HG03378 (cell line): ENCODE measurements at regions not wholly inside any gene's neighbourhood (a gene's known extent, or its start where the extent isn't known, plus 50 kb on each side); places are given as distances from the start of the nearest gene placed in this dataset.

ENCODE experiments used
- ATAC-seq: cut with Tn5 transposase; IDR thresholded peaks from one replicate; pipeline ENCODE4 v1.9.1; 2021; ENCODE audit warnings: mild to moderate bottlenecking, moderate library complexity; ENCODE audit not compliant: unreplicated experiment

DNA sequence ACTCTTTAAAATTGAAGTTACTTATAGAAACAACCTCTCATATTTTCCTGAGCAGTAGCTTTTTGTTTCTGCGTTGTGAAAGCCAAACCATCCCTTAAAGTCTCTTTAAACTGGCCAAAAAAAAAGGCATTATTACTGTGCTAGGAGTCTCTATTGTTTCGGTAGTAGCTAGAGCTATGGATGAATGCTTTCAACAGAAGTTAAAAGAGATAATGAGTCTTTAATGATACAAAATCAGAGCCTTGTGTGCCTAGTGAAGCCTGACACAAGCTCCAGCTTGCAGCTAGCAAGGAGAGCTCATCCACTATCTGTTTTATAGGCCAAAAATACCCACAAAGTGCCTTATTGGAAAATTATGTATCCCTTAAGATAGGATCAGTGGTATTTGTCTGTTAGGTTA, 360.4 kb upstream of the CDIN1 start:
- ATAC-seq, result no peak

DNA sequence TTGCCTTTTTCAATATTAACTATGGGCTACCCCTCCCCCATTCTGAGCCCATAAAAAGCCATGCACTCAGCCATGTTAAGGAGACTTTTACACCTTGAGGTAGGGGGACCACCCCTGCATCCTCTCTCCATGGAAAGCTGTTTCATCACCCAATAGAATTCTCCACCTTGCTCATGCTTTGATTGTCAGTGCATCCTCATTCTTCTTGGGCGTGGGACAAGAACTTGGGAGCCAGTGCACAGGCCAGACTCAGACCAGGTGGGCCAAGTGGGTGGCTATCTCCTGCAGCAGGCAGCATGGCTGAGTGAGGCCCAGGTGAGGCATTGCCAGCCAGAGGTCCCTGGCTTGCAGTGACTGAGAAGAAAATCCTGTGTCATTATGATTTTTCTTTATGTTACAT, 357.4 kb upstream of the CDIN1 start:
- no peak for ATAC-seq

DNA sequence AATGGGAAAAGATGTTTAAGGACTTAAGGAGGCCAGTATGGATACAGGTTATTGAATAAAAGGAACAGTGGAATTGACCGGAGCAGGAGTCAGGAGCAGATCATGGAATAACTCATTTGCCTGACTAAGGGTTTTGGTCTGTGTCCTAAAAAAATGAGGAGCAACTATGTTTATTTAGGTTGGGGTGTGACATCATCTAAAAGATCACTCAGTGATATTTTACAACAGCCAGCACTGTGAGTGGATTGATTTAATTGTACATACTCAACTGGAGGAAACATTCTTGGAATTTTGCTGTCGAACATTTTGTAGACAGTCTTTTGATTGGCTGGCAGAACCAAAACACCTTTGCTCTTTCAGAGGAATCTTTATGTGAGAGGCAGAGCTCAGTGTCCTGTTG, 348.6 kb upstream of the CDIN1 start:
- ATAC-seq, result no peak

DNA sequence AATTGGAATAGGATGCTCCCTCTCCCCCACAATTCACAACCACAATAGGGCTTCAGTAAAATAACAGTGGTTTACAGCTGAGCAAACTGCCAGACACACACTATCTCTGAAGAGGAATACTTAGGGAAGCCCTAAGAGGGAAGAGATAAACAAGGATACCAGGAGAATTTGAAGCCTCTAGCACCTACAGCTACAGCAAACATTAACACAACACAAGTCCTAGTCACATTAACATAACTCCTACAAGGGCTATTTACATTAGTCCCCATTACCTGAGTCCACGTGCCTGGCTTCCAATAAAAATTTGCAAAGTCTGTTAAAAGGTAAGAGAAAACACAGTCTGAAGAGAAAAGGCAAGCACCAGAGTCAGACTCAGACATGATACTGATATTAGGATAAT, 346.9 kb upstream of the CDIN1 start:
- no peak for ATAC-seq

DNA sequence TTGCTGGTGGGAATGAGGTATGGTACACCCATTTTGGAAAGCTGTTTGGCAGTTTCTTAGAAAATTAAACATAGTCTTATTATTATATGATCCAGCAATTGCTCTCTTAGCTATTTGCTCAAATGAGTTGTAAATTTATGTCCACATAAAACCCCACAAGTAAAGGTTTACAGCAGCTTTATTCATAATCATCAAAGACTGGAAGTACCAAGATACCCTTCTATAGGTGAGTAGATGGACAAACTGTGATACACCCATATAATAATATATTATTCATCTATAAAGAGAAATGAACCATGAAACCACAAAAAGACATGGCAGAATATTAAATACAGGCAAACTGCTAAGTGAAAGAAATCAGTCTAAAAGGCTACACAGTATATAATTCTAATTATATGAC, 344.7 kb upstream of the CDIN1 start:
- ATAC-seq, result no peak

DNA sequence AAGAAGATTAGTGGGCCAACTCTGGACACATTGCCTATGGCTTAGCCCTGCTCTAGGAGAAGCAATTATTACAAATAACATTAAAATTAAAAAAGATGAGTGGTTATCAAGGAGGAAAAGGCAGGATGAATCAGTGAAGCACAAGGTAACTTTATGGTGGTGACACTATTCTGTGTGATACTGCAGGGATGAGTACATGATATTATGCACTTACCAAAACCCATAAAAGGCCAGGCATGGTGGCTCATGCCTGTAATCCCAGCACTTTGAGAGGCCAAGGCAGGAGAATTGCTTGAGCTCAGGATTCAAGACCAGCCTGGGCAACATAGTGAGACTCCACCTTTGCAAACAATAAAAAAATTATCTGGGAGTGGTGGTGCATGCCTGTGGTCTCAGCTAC, 344.3 kb upstream of the CDIN1 start:
- ATAC-seq, result no peak

DNA sequence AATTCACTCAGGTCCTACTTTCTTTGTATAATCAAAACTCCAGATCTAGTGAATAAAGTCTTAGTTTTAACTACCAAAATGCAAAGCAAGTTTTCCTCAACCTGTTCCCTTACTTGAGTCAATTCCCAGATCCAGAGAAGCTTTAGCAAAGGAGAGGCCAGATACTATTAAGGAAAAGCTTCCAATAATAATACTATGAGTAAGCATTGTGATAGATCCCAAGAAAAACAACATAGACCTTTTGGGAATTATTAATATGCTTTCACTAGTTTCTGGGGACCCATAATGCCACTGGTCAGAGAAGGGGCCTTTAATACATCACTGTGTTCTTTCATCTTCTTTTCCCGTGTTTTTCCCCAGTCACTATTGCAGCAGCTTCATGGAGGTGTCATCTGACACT, 339.9 kb upstream of the CDIN1 start:
- ATAC-seq, result no peak

DNA sequence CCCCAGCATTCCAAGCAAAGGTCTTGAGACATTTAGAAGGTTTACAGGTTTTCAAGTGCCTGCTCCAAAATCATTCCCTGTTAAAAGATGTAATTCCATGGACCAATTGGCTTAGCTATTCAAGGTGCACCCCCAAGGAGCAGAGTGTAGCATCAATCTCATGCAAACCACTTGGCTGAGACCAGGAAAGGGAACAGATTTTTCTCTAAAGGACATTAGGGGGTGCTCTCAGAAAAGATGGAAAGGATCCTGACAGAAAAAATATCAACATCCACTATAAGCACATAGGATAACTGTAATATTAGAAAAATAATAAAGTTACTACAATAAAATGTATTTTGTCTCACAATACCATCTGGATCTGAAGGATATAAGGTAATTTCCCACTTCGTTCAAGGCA, 328.0 kb upstream of the CDIN1 start:
- ATAC-seq, result no peak

DNA sequence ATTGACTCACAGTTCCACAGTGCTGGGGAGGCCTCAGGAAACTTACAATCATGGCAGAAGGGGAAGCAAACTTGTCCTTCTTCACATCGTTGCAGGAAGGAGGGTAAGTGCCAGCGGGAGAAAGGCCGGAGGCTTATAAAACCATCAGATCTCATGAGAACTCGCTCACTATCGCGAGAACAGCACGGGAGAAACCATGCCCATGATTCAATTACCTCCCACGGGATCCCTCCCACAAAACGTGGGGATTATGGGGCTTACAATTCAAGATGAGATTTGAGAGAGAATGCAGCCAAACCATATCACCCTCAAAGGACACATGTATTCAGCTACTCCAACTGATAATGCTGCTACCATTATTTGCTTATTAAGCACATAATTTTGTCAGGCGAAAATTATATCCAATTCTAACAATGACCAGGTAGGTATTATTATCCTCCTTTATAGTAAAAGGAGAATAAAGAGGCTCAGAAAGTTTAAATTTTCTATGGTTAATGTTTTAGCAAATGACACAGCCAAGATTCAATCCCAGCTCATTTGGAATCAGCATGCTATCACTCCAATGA, 327.2 kb upstream of the CDIN1 start:
- no peak for ATAC-seq

DNA sequence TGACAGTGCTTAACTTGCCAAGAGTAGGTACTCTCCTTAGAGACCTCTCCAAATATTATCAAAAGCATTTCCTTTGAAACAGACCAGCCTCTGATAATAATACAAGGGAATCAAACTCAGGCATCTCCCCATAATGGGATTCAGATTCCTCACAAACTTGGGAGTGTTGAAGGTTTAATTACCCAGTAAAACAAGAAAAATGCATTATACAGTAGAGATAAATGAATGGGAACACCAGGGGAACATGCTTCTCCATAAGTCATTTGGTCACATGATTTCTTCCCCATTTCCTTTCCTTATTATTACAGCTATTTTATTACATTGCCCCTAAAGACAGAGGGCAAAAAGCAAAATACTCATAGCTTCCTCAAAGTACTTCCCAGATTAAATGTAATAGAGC, 325.0 kb upstream of the CDIN1 start:
- no peak for ATAC-seq

DNA sequence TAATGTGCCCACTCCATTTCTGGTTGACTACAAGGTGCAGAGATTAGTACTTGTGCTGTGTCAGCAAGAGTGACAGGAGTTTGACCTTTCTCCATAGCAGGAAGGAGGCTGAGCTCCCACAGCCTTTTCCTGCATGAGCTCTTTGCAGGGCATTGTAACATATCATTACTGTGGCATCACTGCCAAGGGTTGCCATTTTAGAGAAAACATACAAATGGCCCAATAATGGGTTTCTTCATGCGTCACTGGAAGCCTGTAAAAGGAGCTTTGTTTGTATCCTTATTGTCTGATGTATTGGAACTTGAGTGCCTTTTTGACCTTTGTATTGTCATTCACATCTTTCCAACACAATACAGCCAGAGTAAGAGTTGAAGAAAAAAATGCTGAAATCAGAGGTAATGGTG, 323.0 kb upstream of the CDIN1 start:
- no peak for ATAC-seq

DNA sequence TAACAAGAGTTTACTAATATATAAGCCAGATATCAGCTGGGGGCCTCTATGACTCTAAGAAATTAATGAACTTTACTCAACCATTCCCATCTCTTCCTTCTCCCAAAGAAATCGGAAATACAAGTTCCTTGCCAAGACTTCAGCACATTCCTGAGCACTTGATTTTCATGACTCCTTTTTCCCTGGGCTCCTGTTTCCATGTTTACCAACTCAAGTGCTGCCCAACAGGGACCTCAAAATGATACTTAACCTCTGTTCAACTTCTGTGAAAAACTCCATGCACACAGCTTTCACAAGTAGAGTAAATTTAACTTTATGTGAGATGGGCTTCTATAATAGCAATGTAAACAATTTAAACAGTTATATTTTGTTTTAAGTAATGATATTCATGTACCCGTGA, 315.8 kb upstream of the CDIN1 start:
- no peak for ATAC-seq

DNA sequence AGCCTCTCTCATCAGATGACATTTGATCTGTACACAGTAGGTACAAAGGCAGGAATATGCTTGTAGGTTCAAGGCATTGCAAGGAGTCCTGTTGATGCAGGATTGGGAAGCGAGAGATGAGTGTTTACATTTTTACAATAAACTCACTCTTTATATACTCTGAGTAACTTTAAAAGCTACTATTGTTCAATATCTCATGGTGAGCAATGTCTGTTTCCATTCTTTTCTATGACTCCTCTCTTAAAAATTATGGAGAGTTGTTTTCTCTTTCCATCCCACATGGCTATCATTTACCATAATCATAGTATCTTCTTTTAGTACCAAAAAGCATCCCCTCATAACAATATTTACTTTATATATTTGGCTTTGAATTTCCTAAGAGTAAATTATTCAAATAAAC, 314.0 kb upstream of the CDIN1 start:
- ATAC-seq, result no peak

DNA sequence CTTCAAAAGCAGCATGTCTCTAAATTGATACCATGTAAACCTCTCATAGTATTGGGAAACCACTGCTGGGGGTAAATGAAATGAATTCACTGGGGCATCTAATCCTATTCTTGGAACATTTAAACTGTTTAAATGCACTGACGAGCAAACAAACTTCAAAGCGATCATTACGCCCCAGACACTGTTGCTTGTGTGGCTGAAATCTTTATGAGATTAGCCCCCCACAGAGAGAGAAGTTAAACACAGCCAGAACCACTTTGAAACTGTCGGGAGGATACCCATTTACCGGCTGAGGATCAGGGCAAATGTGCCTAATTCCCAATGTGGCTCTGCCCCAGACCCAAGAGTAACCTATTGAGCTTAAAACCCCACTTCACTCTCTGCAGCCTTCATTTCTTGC, 308.4 kb upstream of the CDIN1 start:
- ATAC-seq, result no peak

DNA sequence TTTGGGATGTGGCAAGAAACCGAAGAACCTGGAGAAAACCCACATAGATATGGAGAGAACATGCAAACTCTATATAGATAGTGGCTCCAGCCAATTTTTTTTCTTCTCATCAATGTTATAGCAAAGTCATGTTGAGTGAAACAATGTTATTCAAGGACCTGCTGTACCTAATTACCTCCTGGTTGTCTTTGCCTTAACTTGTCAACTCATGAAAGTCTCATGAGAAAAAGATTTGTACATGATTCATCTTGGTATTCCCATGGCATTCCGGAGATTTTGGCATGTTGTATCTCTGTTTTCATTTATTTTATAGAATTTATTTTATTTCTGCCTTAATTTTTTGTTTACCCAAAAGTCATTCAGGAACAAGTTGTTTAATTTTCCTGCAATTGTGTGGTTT, 303.8 kb upstream of the CDIN1 start:
- ATAC-seq, result no peak

DNA sequence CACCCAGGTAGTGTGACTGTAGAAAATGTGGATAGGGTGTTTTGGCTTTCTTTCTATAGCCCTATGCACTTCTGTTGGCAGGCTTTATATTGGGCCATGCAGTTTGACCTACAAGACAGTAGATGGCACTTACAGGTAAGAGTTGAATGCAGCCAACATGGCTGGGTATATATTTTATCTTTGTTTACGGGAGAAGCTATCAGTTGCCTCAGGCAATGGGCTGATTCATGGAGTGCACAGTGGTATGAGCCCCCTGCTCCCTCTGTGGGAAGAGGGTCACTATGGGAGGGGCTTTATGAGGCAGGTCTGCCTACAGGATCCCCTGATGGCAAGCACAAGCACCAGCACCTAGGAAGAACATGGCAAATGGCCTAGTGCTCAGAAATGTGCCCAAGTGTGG, 301.2 kb upstream of the CDIN1 start:
- ATAC-seq, result no peak

DNA sequence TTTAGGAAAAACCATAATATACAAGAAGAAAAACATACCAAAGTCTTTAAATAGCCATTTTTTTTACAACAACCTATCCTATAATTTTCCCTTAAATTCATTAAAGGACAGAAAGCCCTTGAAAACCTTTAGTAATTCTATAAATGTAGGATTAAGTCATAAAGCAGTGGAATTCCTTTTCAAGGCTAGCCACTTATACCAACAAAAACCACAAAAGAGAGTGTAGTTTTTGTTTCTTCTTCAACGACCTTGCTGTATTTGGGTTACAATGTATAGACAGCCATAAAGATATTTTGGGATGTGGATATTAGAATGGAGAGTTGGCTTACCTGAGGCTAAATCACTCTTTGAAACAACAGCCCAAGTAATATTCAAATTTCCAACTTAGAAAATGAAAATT, 296.6 kb upstream of the CDIN1 start:
- no peak for ATAC-seq

DNA sequence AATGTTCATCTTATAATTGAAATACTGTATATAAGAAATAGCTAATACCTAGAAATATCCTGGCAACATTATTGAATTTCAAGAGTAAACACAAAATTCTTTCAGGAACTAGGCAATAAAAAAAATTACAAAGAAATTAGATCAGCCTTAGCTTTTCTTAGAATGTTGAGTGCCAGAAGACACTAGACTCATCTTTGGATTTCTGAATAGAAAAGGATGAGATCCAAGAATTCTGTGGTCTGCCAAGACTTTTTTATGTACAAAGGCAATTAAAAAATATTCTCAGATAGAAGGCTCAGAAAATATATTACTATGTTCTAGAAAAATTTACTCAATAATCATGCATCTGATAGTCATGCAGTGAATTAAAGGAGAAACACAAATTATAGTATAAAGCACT, 294.5 kb upstream of the CDIN1 start:
- no peak for ATAC-seq

DNA sequence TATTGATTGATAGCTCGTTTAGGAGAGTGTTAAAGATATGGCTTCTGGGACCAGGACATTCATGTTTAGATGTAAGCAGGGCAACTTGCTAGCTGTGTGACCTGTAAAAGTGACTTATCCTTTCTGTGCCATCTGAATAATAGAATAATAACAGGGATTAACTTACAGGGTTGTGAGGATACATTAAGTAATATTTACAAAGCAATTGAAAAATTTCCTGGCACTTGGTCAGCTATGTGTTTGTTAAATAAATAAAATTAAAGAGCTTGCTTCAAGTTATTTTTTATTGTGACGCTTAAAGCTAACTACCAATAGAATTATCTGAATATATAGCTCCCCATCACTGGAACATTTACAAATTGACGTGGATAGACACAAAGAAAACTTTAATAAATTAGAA, 287.9 kb upstream of the CDIN1 start:
- no peak for ATAC-seq

DNA sequence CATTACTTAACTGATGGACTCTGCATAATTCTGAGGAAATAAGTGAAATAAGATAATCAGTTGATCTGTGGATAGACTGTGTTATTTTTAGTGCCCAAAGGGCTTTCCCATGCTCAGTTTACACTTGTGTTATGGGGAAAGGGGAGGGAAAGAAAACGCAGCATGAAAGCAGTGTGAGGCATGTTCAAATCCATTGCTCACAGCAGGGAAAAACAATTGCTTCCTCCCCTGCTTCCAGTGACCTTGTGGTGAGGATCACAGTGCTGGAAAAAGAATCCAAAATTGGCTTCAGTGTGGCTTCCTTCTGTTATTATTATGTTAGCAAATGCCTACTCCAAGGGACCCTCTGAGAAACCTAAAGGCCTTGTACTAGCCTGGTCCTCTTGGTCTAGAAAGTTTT, 285.1 kb upstream of the CDIN1 start:
- ATAC-seq, result no peak

DNA sequence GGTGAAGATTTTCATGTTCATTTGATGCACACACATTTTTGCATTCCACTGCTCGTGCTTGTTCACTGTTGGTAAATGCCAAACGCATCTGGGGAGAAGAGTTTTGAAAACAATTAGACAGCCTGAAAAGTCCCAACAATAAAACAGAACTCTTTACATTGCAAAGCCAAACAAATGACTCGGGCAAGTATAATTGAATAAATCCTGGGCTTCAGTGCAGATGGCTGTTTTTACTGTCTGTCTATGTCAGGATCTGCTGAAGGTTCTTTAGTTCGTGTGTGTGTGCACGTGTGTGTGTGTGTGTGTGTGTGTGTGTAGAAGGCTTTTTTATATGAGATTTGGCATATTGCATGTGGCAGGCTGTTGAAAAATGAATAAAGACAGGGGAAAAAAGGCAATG, 277.5 kb upstream of the CDIN1 start:
- ATAC-seq, result no peak

DNA sequence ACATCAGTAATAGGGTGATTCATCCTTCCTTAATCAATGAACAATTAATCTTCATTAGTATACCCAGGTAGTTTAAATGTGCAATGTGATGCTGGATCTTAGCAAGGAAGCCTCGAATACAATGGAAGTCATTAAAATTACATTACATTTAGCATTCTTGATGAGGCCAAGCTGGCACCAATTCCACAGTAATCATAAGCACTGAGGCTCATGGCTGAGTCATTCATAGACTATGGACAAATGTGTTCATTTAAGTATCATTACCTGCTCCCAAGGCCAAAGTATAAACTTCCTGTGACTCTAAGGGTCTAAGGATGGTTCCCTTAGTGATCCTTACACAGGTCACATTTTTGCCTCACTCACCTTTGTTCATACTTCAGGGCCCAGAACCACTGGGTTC, 266.4 kb upstream of the CDIN1 start:
- ATAC-seq, result no peak

DNA sequence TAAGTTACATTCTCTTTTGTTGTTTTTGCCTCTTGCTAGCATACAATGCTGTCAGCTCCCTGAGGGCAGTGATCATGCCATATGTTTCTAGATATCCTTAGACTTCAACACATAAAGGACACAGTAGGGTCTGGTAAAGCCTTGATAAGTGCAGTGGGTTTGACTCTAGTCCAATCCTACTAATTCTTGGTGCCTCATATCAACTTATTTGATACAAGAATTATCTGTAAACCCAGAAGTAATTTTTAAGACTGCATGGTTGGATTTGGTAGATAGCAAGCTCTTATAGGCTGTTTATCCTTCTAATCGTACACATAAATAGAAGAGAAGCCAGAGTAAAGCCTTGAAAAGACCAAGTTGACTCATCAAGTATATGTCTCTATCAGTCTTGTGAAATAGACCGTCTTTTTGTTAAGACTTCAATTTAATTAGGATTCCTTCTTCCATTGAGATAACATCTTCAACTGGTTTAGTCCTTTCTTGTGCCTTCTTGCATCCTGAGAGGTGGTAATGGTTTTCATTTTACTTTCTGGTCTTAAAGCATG, 265.6 kb upstream of the CDIN1 start:
- no peak for ATAC-seq

DNA sequence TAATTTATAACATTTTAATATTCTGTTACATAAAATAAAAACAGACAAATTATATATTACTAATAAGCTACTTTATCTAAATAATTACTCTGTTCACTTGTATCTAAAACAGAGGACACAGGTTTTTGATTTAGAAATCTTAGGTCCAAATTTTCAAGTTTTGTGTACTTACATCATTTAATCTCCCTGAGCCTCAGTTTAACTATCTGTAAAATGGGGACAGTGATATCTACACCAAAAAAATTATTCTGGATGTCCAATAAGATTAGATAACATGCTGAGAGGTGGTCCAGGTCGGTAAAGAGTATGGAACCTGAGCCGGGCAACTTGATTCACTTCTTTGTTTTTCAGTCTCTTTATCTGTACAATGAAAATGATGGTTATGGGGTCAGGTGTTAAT, 263.8 kb upstream of the CDIN1 start:
- no peak for ATAC-seq
